Tongue (tissue), 1 donor: ENCODE measurements at regions not wholly inside any gene's neighbourhood (a gene's known extent, or its start where the extent isn't known, plus 50 kb on each side); places are given as distances from the start of the nearest gene placed in this dataset.
A peak's percentile ranks its signal among the peaks of the same experiment; 100 is the strongest.

Experiments
- DNase-seq: peaks from one replicate; pipeline ENCODE4 v3.0.0-alpha.2; 2015

GRCh38 chr3:161555320-161555719 is 58.7 kb downstream of the OTOL1 start:
- no peak for DNase-seq

GRCh38 chr3:161556533-161556932 is 59.9 kb downstream of the OTOL1 start:
- DNase-seq = no peak

- DNase-seq = no peak
Measured at GRCh38 chr3:161556941-161557340, 60.3 kb downstream of the OTOL1 start.

- no peak for DNase-seq
Measured at GRCh38 chr3:161557445-161558150, 61.0 kb downstream of the OTOL1 start.

GRCh38 chr3:161558236-161558635 is 61.6 kb downstream of the OTOL1 start:
- DNase-seq = peak; percentile 14

GRCh38 chr3:161559177-161559998 is 62.8 kb downstream of the OTOL1 start:
- peak; percentile 68 for DNase-seq

GRCh38 chr3:161560008-161560637 is 63.5 kb downstream of the OTOL1 start:
- peak; percentile 88 for DNase-seq

- DNase-seq = peak; percentile 27
Measured at GRCh38 chr3:161567577-161568361, 71.2 kb downstream of the OTOL1 start.

- DNase-seq = peak; percentile 12
Measured at GRCh38 chr3:161568671-161569070, 72.1 kb downstream of the OTOL1 start.

- no peak for DNase-seq
Measured at GRCh38 chr3:161571951-161572350, 75.3 kb downstream of the OTOL1 start.

- DNase-seq = no peak
Measured at GRCh38 chr3:161573136-161573535, 76.5 kb downstream of the OTOL1 start.

GRCh38 chr3:161575901-161576300 is 79.3 kb downstream of the OTOL1 start:
- DNase-seq = no peak

GRCh38 chr3:161576311-161576710 is 79.7 kb downstream of the OTOL1 start:
- DNase-seq = peak; percentile 28

GRCh38 chr3:161576714-161577510 is 80.3 kb downstream of the OTOL1 start:
- peak; percentile 7 for DNase-seq

GRCh38 chr3:161577662-161578061 is 81.1 kb downstream of the OTOL1 start:
- no peak for DNase-seq

- peak; percentile 12 for DNase-seq
Measured at GRCh38 chr3:161579395-161580126, 83.0 kb downstream of the OTOL1 start.

GRCh38 chr3:161585922-161586321 is 89.3 kb downstream of the OTOL1 start:
- DNase-seq = no peak

GRCh38 chr3:161586556-161587235 is 90.1 kb downstream of the OTOL1 start:
- DNase-seq = no peak

- no peak for DNase-seq
Measured at GRCh38 chr3:161598639-161599038, 102.0 kb downstream of the OTOL1 start.

GRCh38 chr3:161599697-161600096 is 103.1 kb downstream of the OTOL1 start:
- no peak for DNase-seq
